Epithelial cell of proximal tubule (primary cell): ENCODE measurements at regions not wholly inside any gene's neighbourhood (a gene's known extent, or its start where the extent isn't known, plus 50 kb on each side); places are given as distances from the start of the nearest gene placed in this dataset.

Source experiments
- DNase-seq: peaks from one replicate; pipeline ENCODE4 v3.0.0-alpha.2; 2011; ENCODE audit warnings: low read depth
- H3K4me3 ChIP-seq: 2 replicates; pipeline ENCODE4 v1.5.1; 2011; ENCODE audit warnings: low read depth, mild to moderate bottlenecking, low read length
- CTCF ChIP-seq: conservative IDR thresholded peaks from 2 replicates; pipeline ENCODE4 v1.5.1; 2012; ENCODE audit warnings: low read depth, mild to moderate bottlenecking, low read length

- no peak for TF ChIP-seq CTCF
- no peak for DNase-seq
- no peak overlapping the region for H3K4me3 ChIP-seq
Measured at GRCh38 chr1:239655023-239655422, 268.7 kb downstream of the CHRM3 start.

- TF ChIP-seq CTCF = no peak
- DNase-seq = no peak
- H3K4me3 ChIP-seq = no peak overlapping the region
Measured at GRCh38 chr1:239657291-239657690, 270.9 kb downstream of the CHRM3 start.

- TF ChIP-seq CTCF = no peak
- no peak for DNase-seq
- H3K4me3 ChIP-seq = no peak overlapping the region
Measured at GRCh38 chr1:239662950-239663349, 276.6 kb downstream of the CHRM3 start.

- H3K4me3 ChIP-seq = no peak overlapping the region
- no peak for DNase-seq
- TF ChIP-seq CTCF = no peak
Measured at GRCh38 chr1:239672256-239672655, 285.9 kb downstream of the CHRM3 start.

- TF ChIP-seq CTCF = no peak
- no peak overlapping the region for H3K4me3 ChIP-seq
- no peak for DNase-seq
Measured at GRCh38 chr1:239675735-239676134, 289.4 kb downstream of the CHRM3 start.

GRCh38 chr1:239676522-239677273 lies 290.3 kb downstream of the CHRM3 start:
- no peak for TF ChIP-seq CTCF
- no peak overlapping the region for H3K4me3 ChIP-seq

GRCh38 chr1:239677362-239677761 lies 291.0 kb downstream of the CHRM3 start:
- DNase-seq = no peak
- TF ChIP-seq CTCF = no peak
- no peak overlapping the region for H3K4me3 ChIP-seq

More at GRCh38 chr1:239676522-239677273, 290.3 kb downstream of the CHRM3 start:
- no peak for DNase-seq
